ENCODE measurements at regions not wholly inside any gene's neighbourhood (a gene's known extent, or its start where the extent isn't known, plus 50 kb on each side); places are given as distances from the start of the nearest gene placed in this dataset.

DNA sequence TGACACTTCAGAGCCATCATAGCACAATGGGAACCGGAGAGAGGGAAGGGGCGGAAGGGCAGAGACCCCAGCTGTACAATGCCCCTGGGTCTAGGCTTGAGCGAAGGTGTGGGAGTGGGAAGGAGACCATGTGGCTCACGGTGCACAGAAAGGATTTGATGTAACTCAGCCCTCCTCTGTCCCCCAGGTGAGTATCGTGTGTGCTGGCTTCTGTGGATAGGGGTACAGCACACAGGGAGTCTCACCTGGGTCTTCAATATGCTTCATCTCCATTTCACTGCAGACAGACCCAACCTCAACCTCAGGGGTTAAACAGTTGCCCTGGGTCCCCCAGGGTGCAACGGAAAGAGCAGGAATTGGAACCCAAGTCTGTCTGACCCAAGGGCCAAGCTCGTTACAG is 122.2 kb downstream of the CDH26 start:
- TF ChIP-seq EZH2 (IDR thresholded peaks at IDR 0.05; ENCODE audit: insufficient read depth, low read length), result no peak
- TF ChIP-seq, protein P1, sequence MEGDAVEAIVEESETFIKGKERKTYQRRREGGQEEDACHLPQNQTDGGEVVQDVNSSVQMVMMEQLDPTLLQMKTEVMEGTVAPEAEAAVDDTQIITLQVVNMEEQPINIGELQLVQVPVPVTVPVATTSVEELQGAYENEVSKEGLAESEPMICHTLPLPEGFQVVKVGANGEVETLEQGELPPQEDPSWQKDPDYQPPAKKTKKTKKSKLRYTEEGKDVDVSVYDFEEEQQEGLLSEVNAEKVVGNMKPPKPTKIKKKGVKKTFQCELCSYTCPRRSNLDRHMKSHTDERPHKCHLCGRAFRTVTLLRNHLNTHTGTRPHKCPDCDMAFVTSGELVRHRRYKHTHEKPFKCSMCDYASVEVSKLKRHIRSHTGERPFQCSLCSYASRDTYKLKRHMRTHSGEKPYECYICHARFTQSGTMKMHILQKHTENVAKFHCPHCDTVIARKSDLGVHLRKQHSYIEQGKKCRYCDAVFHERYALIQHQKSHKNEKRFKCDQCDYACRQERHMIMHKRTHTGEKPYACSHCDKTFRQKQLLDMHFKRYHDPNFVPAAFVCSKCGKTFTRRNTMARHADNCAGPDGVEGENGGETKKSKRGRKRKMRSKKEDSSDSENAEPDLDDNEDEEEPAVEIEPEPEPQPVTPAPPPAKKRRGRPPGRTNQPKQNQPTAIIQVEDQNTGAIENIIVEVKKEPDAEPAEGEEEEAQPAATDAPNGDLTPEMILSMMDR (IDR thresholded peaks at IDR 0.05; ENCODE audit: insufficient read depth, low read depth, low read length), result no peak

Data from astrocyte (in vitro differentiated cells and primary cell).